Erythroblast (primary cell): ENCODE measurements at regions not wholly inside any gene's neighbourhood (a gene's known extent, or its start where the extent isn't known, plus 50 kb on each side); places are given as distances from the start of the nearest gene placed in this dataset.

Experiments
- GATA1 ChIP-seq: IDR thresholded peaks from 2 replicates; pipeline ENCODE4 v1.6.1; 2011; ENCODE audit warnings: low read depth, mild to moderate bottlenecking, control low read depth, low read length, moderate library complexity
- POLR2A ChIP-seq: IDR thresholded peaks from 2 replicates; pipeline ENCODE4 v1.6.1; 2011; ENCODE audit warnings: mild to moderate bottlenecking, low read length

DNA sequence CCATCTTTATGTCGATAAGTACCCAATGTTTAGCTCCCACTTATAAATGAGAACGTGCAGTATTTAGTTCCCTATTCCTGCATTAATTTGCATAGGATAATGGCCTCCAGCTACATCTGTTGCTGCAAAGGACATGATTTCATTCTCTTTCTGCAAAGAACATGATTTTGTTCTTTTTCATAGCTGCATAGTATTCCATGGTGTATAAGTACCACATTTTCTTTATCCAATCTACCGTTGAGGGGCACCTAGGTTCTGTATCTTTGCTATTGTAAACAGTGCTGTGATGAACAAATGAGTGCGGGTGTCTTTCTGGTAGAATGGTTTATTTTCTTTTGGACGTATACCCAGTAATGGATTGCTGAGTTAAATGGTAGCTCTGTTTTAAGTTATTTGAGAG, 63.0 kb downstream of the HLX start:
- TF ChIP-seq POLR2A, result no peak
- no peak for TF ChIP-seq GATA1
